ENCODE measurements at regions not wholly inside any gene's neighbourhood (a gene's known extent, or its start where the extent isn't known, plus 50 kb on each side); places are given as distances from the start of the nearest gene placed in this dataset.

DNA sequence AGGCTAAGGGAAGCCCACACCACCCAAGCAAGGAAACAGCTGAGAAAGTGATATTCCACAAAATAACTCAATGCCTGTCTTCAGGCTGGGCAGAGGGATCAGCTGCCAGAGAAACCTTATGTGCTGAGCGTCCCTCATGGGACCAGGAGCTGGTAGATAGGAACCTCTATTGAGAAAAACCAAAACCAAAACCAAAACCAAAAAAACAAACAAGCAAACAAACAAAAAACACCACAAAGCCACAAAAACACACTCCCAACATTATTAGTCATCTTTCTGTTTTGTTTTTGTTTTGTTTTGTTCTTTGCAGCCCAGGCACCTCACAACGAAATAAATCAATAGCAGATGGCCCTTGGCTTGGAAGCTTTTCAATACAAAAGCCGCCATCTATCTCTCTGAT, 760.8 kb upstream of the CELF2 start:
- no peak for TF ChIP-seq POLR2A (IDR thresholded peaks at IDR 0.05)
- TF ChIP-seq, protein P1, sequence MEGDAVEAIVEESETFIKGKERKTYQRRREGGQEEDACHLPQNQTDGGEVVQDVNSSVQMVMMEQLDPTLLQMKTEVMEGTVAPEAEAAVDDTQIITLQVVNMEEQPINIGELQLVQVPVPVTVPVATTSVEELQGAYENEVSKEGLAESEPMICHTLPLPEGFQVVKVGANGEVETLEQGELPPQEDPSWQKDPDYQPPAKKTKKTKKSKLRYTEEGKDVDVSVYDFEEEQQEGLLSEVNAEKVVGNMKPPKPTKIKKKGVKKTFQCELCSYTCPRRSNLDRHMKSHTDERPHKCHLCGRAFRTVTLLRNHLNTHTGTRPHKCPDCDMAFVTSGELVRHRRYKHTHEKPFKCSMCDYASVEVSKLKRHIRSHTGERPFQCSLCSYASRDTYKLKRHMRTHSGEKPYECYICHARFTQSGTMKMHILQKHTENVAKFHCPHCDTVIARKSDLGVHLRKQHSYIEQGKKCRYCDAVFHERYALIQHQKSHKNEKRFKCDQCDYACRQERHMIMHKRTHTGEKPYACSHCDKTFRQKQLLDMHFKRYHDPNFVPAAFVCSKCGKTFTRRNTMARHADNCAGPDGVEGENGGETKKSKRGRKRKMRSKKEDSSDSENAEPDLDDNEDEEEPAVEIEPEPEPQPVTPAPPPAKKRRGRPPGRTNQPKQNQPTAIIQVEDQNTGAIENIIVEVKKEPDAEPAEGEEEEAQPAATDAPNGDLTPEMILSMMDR (IDR thresholded peaks at IDR 0.05): no peak

Measured in esophagus squamous epithelium (tissue), 4 donors.